NCI-H1930 (cell line): ENCODE measurements at regions not wholly inside any gene's neighbourhood (a gene's known extent, or its start where the extent isn't known, plus 50 kb on each side); places are given as distances from the start of the nearest gene placed in this dataset.

Experiments
- DNase-seq, 2 experiments: peaks; one replicate each; lab custom pipeline; 2025; lab: John Stamatoyannopoulos, UW

DNA sequence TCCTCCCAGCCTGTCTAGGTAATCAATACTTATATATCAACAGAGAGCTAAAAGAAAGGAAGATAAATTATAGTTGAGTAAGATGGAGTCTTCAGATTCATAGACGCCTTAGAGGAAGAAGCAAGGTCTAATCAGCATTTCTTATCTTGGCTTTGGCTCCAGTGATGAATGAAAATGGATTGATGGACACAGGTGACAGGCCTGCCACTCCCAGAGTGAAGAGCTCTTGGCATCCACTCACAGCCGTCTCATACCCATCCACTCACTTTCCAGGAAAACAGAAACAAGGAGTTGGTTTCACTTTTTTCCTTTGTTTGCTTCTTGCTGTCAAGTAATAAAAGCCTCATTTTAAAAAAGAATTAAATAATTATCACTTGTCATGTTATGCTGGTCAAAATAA, 168.2 kb downstream of the MFSD1 start:
- DNase-seq: no peak

DNA sequence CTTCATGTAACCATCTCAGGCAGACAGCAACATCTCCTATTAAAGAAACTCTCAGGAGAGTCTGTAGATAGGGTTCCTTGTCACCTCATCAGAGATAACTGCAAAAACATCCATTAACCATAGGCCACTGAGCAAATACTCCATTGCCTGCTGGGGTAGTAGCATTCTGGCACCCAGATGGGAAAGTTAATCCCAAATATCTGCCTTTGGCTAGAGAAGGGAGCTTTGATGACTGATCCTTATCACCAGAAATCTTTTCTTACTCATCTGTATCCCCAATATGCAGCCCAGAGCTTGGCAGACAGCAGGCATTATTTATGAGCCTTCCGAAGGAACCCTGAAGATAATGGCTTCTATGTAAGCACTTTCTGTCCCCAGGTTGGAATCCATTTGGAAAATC, 173.1 kb downstream of the MFSD1 start:
- DNase-seq: no peak

DNA sequence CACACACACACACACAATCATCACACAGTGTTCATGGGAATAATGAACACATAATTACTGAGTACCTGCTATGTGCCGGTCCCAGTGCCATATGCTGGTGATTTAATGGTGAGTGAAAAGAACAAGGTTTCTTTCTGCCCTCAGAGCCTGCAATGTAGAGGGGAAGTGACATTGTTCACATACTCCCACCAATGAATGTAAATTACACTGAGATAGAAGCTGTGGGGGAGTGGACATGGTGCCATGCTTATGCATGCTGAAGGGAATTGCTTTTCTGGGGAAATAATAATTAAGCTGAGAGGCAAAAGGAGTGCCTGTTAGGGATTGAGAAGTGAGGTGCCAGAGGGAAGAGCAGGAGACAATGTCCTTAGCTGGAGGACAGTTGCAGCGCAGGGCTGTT, 175.1 kb downstream of the MFSD1 start:
- DNase-seq: no peak

DNA sequence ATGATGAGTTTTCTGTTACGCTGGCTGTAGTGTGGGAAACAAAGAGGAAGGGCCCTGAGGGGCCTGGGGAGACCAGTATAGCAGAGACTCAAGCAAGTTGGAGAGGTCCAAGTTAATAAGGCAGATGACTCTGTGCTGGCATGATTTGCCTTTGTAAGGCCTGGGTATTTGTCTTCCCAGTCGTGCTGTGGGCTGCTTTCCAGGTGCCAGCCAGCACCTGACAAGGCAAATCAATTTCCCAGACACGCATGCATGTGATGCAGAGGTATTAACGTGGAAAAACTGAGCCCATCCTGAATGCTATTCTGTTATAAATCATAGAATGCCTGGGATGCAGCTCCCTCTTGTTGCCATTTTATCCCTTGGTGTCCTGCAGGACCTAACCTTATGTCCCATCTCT, 175.6 kb downstream of the MFSD1 start:
- no peak for DNase-seq

DNA sequence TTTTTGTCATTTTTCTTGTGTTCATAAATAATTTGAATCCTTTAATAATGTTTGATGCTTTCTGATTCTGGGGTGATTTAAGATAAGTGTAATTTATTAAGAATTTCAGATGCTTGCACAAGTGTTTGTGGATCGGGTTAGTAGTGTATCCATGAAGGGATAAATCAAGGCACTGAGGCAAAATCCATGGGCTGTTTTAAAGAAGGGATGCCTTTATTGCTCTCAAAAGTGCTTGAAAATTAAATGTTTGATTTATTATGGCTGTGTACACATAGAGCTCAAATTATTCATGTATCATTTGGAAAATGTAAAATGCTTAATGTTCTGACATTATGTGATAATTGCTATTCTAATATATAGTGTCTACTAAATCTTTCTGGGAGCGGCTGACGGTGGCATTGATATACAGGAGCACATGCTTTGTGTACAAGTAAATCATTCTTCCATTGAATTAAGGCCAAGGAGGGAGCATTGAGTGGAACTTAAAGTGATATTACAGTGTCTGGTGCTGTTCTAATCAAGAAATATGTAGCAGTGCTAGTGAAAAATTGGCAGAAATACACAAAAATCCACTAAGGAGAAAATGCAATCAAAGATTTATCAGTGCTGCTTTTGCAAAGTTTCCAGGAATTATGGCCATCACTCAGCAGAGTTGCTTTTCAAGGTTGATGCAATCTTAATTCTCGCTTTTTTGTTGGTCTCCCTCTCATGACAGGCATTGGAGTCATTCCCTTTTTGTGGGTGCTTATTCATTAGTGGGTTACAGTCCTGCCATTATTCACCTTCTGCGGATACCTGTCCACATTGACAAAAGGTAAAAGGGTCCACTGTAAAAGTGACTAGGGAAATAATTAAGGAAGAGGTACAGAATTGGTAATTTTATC, 181.6 kb downstream of the MFSD1 start:
- DNase-seq: no peak

DNA sequence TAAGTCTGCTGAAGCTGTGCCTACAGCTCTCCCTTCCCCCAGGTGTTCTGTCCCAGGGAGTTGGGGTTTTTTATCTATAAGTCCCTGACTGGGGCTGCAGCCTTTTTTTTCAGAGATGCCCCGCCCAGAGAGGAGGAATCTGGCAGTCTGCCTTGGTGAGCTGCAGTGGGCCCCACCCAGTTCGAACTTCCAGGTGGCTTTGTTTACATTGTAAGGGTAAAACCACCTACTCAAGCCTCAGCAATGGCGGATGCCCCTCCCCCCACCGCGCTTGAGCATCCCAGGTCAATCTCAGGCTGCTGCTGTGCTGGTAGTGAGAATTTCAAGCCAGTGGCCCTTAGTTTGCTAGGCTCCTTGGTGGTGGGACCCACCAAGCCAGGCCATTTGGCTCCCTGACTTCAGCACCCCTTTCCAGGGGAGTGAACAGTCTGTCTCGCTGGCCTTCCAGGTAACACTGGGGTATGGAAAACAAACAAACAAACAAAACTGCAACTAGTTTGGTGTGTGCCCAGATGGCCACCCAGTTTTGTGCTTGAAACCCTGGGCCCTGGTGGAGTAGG, 189.4 kb downstream of the MFSD1 start:
- no peak for DNase-seq

DNA sequence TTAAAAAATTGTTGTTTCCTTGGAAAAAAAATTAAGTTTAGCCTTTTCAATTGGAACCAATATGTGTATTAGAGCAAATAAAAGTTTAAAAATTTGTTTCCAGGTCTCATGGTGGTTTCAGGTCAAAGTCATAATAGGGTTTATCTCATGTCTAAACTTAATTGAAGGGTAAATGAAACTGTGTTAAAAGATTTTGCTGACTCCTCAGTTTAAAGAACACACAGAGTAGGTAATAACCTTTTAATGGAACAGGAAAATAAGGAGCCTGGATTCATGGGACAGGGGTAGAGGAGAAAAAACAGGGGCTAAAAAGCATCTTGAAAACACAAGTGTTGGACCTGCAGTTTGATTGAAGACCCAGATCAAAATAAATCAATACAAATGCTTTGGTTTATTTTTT, 190.6 kb downstream of the MFSD1 start:
- DNase-seq: no peak

DNA sequence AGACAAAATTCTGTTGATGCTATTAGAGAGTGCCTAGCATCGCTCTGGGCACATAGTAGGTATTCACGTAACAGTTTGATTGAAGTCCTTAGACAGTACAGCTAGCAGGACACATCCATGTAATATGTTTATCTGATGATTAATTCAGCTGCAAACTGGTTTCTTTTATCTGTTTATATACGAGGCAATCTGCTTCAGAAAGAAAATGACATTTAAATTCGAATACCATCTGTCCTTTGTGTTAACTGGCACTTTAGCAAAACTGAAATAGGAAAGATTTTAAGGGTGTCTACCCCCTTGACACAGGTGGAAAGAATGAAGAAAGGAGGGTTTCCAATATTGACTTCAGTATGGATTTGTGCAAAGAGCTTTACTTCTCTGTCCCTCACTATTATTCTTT, 192.5 kb downstream of the MFSD1 start:
- no peak for DNase-seq

DNA sequence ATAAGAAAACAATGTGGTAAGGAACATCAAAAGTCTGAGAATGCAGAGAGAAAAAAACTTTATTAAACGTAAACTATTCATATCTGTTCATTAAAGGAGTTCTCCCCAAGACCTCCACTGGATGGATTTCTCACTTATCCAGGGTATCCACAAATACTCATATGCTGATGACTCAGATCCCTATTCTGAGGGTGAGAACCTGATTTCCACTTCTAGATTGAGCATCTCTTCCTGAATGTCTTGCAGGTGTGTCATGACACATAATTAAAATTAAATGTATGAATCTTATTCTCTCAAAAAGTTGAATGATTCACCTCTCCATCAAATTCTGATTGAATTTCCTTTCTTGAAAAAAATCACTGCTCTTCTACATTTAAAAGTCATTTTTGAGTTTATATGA, 199.9 kb downstream of the MFSD1 start:
- DNase-seq: no peak

DNA sequence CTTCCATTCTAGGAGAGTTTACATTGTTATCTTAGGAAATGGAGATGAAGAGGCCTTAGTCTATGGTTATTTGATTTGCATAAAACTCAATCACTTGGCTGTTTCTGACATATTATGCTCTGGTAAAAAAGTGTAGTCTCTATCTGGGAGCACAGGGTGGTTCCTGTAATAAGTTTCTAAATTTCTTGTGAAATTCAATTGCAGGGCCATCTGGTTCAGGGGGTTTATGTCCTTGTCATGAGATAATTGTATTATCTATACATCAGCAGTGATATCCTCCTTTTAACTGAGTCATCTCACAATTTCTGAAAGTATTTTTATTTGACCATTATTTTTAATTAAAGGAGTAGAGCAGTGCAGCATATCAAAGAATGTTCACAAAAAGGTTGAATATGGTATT, 203.3 kb downstream of the MFSD1 start:
- DNase-seq: no peak

DNA sequence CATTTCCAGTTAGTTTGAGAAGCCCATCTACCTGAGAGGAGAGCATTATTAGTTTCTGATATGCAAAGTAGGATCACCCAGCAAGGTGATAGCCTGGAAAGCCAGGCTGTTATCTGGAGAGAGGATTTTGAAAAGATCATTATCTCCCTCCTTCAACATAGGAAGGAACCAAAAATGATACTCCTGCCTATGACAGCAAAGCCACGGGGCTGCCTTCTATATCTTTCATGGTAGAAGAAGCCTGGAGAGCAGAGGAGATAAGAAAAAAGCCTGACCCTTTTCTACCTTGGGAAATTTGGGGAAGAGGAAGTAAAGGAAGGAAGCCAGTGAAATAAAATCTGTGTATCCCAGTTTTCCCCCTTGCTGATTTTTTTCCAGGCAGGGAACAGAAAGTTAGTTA, 205.5 kb downstream of the MFSD1 start:
- no peak for DNase-seq

DNA sequence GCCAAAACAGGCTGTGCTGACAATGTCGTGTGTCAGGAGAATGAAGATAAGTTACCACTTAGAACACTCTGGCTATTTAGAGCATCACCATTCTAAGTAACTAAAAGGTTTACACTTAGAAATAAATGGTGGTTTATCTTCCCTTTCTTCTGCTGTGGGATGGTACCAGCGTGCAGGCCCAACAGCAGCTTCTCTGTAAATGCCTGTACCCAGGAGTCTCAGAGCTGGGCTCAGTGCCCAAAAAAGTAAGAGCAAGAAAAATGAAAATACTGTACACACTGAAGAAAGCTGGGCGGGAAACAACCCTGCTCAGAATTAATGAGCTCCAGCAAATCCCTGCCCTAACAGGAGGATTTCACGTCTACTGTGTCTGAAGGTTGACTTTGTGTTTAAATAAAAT, 206.5 kb downstream of the MFSD1 start:
- DNase-seq: no peak

DNA sequence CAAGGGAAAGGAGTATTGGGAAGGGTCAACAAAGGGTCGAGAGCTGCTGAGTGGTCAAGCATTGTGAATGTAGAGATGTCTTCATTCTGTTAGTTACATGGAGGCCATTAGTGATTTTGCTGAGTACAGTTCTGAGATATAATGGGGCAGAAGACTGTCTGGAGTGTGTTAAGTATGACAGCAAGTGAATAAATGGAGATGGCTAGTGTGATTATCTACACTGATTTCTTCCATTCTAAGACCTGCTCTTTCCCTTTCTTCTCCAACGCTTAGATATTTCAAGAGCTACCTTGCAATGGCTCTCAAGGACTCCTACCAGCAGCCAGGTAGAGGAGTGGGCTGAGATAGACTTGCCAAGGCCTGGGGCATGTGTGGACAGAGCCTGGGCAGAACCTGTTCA, 216.5 kb downstream of the MFSD1 start:
- DNase-seq: no peak

DNA sequence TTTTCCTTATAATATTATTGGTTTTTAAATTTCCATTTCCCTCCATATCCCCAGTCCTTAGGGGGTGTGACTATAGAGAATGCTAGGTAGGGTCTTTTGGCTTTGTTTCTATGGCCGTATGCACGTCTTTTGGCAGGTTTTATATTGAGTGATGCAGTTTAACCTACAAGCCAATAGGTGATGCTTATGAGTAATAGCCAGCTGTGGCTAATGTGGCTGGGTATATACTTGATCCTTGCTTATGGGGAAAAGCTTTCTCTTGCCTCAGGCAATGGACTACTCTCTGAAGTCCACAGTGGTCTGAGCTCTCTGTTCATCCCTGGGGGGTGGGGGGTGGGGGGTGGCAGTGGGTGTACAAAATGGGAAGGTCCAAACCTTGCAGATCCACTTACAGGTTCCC, 223.9 kb downstream of the MFSD1 start:
- DNase-seq: no peak

DNA sequence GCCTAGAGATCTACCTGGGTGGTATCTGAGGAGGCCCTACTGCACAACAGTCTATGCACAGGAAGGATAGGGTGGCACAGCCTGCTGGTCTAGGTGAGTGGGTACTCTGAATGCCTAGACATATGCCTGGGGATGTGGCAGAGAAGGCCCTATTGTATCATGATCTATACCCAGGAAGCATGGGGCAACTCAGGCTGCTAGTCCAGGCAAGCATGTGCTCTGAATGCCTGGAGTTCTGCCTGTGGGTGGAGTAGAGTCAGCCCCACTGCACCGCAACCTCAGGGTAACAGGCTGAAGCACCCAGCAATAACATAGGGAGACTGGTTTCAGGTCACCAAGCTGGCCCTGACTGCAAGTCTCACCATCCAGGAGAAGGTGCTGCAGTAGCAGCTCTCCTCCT, 224.7 kb downstream of the MFSD1 start:
- no peak for DNase-seq

DNA sequence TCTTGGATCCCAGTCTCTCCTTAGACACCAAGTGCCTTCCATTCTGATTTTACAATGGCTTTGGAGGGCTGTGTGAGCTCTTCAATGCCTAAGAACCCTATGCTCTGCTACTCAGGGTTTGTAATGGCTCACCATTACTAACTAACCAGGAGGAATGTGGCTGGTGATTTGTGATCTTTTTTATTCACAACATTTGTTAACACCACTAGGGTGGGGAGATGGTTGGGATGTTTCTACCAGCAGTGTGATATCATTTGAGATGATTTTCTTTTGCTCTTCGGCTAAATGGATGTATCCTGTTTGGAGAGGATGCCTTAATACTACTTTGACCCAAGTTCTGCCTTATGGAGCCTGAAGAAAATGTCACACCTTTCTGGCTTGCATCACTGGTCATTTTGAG, 226.9 kb downstream of the MFSD1 start:
- DNase-seq: no peak

DNA sequence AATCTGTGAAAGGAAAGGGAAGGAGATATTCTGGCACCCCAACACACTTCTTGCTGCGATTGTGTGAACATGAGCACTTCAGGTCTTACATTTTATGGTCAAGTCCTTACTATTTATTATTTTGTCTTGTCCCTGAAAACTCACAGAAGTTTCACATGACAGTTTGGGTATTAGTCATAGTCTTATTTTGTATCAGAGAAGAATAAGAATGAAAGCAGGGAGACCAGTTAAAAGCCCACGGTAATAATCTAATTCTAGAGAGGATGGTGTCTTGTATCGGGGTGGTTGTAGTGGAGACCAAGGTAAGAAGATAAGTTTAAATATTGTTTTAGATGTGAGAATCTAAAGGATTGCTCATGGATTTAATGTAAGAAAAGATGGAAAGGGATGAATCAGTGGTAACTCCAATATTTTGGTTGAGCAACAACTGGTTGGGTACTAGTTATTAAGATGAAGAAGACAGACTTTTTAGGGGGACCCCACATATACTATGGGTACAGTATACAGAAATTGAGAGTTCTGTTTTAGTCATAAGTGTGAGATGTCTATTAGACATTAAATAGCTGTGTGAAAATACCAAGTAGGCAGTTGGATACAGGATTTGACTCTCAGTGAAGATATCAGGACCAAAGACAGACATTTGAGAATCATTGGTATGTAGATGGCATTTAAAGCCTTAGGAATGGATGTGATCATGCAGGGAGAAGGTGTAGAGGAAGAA, 227.6 kb downstream of the MFSD1 start:
- no peak for DNase-seq

DNA sequence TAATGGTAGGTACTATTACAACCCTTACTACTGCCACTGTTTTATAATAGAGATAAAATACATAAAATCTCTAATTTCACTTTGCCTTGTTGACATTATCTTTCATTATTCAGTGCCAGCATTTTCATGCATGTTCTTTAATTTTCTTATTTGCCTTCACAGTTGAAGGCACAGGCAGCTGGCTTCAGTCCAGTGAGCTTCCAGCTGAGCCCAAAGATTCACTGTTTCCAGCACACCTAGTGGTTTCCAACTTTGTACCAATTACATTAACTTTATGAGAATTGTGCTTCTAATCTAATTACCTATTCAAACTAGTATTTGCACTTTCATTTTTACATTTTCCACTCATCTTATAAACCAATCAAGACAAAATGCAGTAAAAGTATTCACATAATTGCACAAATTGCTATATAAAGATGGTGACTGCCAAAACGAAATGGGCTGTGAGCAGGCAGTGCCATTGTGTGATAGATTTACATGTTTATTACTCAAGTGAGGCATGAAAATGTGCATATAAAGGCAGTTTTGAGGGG, 228.3 kb downstream of the MFSD1 start:
- DNase-seq: no peak

DNA sequence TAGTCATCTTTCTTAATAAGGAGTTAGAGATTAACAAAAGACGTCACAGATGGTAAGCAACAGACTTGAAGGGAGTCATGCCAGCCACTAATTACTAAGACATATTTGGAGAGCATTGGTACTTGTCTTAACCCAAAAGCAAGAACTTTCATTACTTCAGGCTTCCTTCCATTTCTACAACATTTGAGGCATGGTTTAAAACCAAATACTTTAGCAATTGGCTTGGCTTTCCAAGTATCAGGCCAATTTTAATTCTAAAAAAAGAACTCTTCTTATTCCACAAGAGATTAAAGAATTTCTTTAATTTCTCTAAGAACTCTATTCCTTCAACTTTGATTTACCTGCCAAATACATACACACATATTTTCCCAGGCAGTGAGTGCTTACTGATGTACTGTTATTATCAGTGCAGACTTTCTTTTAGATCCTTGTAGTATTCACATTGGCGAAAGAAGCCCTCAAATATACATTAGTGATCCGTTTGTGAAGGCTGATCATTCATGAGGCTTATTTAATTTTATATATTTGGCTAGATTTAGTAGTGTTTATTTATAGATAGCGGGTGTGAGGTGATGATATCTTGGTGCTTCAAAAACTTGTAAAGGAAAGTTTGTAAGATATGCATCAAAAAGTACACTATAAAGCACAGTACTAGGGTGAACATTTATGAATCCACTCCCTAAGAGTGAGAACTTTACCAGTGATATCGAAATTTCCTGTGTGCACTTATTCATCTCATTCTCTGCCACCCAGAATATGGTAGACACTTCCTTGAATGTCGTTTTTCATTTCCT, 229.2 kb downstream of the MFSD1 start:
- no peak for DNase-seq

DNA sequence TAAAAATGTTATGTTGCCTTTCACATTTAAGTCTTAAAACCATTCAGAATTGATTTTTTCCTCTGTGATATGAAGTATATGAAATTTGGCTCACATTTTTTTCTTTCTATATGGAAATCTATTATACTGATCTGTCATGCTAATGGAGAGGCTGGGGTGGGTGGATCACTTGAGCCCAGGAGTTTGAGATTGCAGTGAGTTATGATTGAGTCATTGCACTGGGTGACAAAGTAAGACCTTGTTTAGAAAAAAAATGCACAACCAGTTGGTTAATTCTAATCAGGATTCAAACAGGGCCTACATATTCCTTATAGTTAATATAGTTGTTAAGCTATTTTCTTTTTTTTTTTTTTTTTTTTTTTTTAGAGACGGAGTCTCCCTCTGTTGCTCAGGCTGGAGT, 230.5 kb downstream of the MFSD1 start:
- DNase-seq: no peak

DNA sequence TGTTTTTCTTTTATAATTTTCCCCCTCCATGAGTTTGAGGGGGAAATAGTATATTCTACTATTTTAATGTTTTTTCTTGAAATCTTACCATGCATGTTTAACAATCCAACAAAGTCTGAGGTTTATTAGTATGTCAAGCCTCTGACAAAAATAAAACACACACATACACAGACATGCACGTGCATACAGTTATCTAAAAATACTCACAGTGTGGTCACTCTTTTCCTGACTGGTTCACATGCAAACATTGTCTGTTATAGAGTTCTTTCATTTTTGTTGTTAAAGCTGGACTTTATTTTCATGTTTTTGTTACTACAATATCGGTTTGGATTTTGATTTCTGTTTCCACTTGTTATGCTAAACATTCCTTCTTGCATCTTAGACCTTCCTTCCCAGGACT, 236.6 kb downstream of the MFSD1 start:
- DNase-seq: no peak

DNA sequence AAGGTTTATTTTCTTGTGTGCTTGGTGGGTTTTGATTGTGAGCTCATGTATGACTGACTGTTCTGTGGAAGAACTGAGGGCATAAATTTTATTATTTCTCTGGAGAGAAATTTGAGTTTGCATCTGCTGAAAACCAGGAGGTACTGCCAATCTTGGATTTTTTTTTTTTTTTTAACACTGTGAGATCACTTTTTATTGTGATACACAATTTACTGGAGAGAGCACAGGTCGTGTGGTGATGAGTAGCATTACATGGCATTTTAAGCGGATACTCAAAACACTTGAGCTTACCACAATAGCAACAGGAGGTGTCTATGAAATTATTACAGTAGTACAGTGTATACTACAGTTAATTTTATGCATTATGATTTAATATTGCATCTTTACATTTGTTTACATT, 237.4 kb downstream of the MFSD1 start:
- DNase-seq: no peak
